ENCODE measurements at regions not wholly inside any gene's neighbourhood (a gene's known extent, or its start where the extent isn't known, plus 50 kb on each side); places are given as distances from the start of the nearest gene placed in this dataset.

DNA sequence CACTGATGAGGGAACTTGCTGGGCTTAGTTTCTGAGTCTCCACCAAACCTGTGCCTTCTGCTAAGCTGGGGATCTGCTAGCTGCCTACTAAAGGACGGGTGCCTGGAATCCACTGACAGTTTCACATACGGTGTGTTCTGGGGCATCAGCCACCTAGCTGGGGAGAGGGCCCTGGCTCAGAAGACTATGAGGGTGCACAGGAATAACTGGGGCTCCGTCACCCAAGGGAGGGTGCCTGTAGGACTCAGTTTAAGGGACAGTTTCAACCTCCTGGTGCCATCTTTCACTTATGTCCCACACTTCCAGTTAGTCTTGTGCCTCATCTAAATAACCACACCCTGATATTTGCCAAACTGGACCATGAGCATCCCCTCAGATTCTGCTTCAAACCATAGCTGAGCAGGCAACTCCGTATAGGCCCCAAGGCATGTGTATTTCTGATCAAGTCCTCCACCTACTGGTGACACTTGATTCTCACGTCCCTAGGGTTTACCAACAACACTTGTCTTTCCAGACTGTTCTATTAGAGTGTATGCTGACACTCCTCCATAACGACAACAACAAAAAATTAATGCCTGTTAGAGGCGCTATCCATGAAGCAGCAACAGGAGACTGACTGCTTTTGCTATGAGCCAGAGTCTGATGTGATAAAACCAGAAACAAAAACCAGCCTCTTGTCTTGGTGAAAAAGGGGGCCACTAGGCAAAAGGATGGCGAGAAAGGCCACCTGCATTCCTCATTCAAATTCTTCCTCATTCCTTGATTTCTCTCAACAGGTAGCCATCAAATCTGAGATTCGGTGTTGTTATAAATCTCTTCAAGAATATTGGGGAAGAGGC lies 55.0 kb upstream of the PAXBP1 start:
- TF ChIP-seq, protein P1, sequence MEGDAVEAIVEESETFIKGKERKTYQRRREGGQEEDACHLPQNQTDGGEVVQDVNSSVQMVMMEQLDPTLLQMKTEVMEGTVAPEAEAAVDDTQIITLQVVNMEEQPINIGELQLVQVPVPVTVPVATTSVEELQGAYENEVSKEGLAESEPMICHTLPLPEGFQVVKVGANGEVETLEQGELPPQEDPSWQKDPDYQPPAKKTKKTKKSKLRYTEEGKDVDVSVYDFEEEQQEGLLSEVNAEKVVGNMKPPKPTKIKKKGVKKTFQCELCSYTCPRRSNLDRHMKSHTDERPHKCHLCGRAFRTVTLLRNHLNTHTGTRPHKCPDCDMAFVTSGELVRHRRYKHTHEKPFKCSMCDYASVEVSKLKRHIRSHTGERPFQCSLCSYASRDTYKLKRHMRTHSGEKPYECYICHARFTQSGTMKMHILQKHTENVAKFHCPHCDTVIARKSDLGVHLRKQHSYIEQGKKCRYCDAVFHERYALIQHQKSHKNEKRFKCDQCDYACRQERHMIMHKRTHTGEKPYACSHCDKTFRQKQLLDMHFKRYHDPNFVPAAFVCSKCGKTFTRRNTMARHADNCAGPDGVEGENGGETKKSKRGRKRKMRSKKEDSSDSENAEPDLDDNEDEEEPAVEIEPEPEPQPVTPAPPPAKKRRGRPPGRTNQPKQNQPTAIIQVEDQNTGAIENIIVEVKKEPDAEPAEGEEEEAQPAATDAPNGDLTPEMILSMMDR (IDR thresholded peaks at IDR 0.05), result no peak
- no peak for TF ChIP-seq MAX (CRISPR knock-in tag; IDR thresholded peaks at IDR 0.05)
- no peak for TF ChIP-seq ZNF121 (CRISPR knock-in tag; IDR thresholded peaks at IDR 0.05)
- TF ChIP-seq, protein P2, sequence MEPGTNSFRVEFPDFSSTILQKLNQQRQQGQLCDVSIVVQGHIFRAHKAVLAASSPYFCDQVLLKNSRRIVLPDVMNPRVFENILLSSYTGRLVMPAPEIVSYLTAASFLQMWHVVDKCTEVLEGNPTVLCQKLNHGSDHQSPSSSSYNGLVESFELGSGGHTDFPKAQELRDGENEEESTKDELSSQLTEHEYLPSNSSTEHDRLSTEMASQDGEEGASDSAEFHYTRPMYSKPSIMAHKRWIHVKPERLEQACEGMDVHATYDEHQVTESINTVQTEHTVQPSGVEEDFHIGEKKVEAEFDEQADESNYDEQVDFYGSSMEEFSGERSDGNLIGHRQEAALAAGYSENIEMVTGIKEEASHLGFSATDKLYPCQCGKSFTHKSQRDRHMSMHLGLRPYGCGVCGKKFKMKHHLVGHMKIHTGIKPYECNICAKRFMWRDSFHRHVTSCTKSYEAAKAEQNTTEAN (CRISPR knock-in tag; IDR thresholded peaks at IDR 0.05), result no peak
- TF ChIP-seq ELF4 (CRISPR knock-in tag; IDR thresholded peaks at IDR 0.05; ENCODE audit: low read depth), result no peak
- TF ChIP-seq, protein P3, sequence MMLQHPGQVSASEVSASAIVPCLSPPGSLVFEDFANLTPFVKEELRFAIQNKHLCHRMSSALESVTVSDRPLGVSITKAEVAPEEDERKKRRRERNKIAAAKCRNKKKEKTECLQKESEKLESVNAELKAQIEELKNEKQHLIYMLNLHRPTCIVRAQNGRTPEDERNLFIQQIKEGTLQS (CRISPR knock-in tag; conservative IDR thresholded peaks at IDR 0.05), result no peak
- TF ChIP-seq, protein P4, sequence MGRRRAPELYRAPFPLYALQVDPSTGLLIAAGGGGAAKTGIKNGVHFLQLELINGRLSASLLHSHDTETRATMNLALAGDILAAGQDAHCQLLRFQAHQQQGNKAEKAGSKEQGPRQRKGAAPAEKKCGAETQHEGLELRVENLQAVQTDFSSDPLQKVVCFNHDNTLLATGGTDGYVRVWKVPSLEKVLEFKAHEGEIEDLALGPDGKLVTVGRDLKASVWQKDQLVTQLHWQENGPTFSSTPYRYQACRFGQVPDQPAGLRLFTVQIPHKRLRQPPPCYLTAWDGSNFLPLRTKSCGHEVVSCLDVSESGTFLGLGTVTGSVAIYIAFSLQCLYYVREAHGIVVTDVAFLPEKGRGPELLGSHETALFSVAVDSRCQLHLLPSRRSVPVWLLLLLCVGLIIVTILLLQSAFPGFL (CRISPR knock-in tag; IDR thresholded peaks at IDR 0.05; ENCODE audit: borderline replicate concordance), result no peak
- no peak for TF ChIP-seq KAT7 (CRISPR knock-in tag; IDR thresholded peaks at IDR 0.05; ENCODE audit: borderline replicate concordance)
- TF ChIP-seq ZNF138 (CRISPR knock-in tag; conservative IDR thresholded peaks at IDR 0.05), result no peak
- TF ChIP-seq SP1 (CRISPR knock-in tag; conservative IDR thresholded peaks at IDR 0.05), result no peak
- TF ChIP-seq E2F5 (CRISPR knock-in tag; IDR thresholded peaks at IDR 0.05), result no peak
- no peak for TF ChIP-seq FOXP4 (CRISPR knock-in tag; IDR thresholded peaks at IDR 0.05)
